HG03469 (cell line): ENCODE measurements at regions not wholly inside any gene's neighbourhood (a gene's known extent, or its start where the extent isn't known, plus 50 kb on each side); places are given as distances from the start of the nearest gene placed in this dataset.

ENCODE experiments used
- ATAC-seq: cut with Tn5 transposase; IDR thresholded peaks from one replicate; pipeline ENCODE4 v1.9.1; 2021; ENCODE audit warnings: mild to moderate bottlenecking, moderate library complexity, moderate number of reproducible peaks; ENCODE audit not compliant: unreplicated experiment

DNA sequence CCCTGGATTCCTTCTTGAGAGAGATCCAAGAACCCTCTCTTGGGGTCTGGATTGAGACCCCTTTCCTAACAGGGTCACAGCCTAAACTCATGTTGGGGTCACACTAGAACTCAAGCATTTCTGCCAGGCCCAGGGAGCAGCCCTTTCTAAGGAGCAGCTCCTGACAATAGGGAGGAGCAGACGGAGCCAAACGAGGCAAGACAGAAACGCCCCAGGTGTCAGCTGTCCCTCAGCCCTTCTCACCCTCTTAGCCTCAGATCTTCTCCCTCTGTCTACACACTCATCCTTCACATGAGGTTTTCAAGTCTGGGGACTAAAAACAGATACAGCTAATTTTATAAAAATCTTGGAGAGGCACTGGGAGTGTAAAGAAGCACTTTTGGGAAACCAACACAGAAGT lies 157.2 kb downstream of the SOCS6 start:
- ATAC-seq = no peak

GRCh38 chr18:70442933-70443332 lies 154.1 kb downstream of the SOCS6 start:
- no peak for ATAC-seq

DNA sequence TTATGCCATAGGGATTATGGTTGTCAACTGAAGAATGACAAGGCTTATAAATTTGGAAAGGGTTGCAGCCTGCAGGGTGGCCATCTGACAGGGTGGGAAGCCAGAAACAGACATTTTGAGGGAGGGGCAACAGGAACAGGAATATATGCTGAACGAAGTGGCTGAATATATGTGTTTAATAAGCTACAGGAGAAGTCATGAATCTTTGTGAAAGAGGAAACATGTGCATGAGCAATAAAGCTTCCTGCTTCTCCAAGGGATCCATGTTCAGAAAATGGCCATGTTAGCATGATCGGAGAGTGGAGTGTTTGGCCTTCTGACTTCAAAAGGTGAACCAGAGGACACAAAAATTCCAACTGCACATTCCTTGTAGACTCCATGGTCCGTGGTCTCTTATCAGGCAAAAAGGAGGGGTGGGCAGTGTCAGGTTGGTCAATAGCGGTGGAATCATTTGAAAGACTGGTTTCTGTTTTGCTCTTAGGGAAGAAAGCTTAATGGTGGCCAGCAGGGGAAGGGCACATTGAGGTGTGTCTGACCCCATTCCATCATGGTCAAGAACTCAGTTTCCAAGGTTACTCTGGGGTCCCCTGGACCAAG lies 144.1 kb downstream of the SOCS6 start:
- ATAC-seq = no peak

DNA sequence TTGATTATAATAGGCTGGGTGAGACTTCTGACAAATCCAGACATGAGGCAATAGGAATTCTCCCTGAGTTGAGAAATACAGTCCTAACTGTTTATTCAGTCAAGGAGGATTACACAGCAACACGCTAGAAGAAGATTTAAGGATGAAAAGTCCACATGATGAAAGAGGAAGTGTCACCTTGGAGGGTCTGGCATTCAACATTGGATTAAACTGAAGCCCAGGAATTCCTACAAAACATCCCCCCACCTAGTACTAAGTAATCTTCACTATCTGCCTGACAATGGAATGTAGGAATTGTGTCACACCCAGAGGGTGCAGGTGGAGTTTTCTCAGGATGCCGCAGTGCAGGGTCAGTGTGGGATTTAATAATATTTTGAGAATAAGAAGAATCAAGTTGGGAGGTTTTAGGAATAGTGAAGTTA lies 142.4 kb downstream of the SOCS6 start:
- ATAC-seq = no peak

GRCh38 chr18:70430501-70431173 lies 141.8 kb downstream of the SOCS6 start:
- ATAC-seq = no peak

DNA sequence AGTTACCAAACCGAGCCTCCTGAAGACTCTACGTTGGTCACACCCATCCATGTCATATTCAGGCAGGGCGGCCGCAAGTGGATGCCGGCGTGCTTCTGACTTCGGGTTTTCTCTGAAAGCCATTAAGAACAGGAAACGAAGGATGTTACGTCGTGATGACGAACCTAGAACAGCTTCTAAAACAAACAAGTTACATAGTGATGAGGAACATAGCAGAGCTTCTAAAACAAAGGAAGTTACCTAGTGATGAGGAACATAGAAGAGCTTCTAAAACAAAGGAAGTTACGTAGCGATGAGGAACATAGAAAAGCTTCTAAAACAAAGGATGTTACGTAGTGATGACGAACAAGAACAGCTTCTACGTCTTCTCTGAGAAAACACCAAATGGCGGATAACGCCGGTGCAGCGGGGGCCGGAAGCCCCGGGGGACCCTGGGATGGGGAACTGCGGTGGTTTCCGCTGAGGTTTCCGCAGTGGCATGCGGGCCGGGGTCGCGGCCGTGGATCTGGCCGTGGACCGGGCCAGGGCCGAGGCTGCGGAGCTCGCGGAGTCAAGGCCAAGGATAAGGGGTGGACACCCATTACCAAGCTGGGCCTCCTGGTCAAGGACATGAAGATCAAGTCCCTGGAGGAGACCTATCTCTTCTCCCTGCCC lies 141.1 kb downstream of the SOCS6 start:
- ATAC-seq = no peak

DNA sequence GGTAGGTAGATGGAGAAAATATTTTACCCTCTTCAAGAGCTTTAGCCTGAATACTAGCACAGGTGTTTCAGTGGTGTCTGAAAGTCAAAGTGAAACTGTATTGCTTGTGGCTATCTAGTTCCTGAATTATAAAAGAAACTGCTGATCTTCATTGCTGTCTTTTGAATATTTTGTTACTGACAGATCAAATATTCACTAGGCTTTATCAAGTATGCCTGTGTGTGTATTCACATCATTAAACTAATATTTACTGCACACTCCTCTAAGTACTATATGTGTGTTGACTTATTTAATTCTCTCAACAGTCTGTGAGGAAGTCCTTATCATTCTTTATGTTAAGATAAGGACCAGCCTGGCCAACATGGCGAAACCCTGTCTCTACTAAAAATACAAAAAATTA lies 139.6 kb downstream of the SOCS6 start:
- peak; percentile 100 for ATAC-seq

DNA sequence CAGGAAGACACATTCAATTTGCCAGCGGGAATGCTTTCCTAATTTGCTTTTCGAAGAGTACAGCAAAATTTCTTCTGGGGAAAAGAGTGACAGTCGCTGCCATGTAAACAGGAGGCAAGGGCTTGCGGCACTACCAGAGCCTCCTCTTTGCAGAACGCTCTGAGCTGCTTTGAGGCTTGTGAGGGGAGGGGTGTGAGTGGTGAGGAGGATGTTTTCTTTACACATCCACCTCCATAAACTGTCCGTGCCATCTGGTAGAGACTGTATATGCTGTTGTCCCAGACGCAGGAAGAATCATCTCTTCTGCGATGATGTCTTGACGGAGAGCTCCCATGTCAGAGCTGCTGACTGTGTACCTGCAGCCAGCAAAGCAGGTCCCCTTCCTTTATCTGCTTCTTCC lies 138.0 kb downstream of the SOCS6 start:
- ATAC-seq = no peak

DNA sequence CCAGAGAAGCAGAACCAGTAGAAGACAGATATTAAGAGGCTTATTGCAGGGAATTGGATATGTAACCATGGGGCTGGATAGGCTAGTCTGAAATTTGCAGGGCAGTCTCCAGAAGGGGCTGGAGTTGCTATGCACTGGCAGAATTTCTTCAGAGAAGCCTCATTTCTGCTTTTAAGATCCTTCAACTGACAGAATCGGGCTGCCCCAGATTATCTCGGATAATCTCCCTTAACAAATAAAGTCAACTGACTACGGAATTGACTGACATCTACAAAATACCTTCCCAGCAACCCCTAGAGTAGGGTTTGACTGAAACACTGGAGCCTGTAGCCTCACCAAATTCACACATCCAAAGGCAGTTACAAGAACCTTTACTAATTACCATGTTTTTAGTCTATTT lies 136.4 kb downstream of the SOCS6 start:
- no peak for ATAC-seq

DNA sequence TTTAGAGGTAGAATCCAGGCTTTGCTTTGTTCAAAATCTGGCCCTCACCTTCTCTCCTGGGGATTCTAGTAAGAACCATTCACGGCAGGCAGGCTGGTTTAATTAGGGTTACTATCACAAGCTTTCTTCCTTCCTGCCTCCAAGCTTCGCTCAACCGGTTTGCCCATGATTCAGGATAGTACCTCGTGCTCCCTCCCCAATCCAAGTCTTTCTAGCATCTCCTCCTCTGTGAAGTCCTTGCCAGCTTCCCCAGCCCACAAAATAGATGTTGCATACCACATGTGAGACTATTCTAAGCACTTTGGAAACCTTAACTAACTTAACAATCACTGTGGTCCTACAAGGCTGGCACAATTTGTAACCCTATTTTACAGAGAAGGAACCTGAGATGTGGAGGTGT lies 135.1 kb downstream of the SOCS6 start:
- no peak for ATAC-seq

GRCh38 chr18:70423120-70423519 lies 134.3 kb downstream of the SOCS6 start:
- no peak for ATAC-seq

DNA sequence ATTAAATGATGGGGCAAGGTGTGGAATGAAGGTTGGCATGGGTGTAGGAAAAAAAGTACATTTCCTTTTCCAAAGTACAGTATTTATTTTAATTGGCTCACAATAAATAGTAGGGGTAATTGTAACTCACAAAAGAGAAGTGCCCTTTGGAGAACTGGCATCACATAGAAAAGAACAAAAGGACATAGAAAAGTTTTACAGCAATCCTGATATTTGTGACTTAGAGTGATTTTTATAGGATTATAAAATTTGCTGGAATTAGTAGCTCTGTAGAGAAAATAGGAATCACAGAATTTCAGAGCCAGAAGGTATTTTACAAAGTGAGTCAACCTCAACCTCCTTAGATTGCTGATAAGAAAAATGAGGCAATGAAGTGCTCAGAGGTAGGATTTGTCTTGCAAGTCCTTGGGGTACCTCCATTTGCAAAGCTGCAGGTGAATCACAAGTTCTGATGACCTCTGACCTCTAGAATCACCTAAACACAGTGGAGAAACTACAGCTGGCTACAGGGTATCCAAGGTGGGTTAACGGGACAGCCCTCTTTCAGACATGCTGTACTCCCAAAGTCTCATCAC lies 133.6 kb downstream of the SOCS6 start:
- no peak for ATAC-seq

DNA sequence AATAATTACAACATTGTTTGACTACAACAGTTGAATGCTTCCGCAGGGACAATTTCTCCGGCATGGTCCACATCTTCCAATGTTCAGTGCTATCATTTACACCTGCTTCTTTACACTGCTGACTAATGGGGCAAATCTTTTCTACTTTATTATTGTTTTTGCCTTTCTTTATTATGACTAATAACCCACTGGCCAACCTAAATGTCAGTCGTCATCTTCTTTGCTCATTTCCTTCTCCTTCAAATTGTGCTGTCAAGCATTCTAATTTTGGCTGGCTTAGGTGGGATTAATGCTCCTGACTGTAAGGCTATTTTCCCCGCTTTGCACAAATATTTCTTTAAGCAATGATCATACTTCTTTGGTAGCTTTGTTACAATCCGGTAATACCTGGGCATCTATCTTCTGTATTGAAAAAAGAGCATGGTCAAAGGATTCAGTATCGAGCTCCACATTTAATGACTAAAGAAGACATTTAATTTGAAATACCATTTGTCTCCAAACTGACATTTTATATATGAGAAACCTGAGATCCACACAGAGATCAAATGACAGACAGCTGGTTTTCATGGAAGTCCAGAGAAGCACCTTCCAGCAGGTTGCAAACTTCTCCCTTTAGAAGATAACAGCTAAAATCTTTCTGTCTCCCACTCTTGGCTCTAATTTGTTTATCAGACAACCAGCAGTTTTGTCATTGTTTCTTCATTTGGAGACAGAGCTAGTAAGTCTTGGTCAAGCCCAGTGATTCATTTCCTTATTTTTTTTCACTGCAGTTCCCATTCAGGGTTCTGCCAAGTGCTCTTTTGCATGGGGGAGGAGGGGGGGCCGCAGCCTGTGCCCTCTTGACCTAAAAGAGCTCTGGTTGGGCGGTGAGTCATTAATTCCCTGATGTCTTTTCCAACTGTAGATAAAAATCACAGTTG lies 132.9 kb downstream of the SOCS6 start:
- no peak for ATAC-seq

DNA sequence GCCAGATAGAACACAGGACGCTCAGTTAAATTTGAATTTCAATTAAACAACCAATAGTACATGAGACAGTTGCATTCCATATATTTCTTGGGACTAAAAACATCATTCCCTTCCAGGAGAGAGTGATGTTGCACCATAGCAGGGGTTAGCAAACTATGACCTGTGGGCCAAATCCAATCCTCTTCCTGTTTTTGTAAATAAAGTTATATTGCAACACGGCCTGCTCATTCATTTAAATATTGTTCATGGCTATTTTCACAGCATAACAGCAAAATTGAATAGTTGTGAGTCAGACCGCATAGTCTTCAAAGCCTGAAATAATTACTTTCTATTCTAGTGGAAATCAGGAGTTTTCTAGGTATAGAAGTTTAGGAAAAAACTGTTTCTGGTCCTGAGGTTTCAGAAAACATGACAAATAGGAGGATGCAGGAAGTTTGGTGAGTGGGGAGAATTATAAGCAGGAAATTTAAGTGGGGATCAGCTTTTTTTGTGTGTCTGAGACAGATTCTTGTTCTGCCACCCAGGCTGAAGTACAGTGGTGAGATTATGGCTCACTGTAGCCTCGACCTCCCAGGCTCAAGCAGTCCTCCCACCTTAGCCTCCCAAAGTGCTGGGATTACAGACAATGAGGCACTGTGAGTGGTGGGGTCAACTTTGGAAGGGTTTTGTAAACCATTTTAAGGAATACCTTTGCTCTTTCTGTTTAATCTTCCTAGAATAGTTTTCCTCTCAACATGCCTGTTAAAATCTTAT lies 131.5 kb downstream of the SOCS6 start:
- ATAC-seq = no peak

GRCh38 chr18:70419526-70419925 lies 130.7 kb downstream of the SOCS6 start:
- ATAC-seq = no peak

DNA sequence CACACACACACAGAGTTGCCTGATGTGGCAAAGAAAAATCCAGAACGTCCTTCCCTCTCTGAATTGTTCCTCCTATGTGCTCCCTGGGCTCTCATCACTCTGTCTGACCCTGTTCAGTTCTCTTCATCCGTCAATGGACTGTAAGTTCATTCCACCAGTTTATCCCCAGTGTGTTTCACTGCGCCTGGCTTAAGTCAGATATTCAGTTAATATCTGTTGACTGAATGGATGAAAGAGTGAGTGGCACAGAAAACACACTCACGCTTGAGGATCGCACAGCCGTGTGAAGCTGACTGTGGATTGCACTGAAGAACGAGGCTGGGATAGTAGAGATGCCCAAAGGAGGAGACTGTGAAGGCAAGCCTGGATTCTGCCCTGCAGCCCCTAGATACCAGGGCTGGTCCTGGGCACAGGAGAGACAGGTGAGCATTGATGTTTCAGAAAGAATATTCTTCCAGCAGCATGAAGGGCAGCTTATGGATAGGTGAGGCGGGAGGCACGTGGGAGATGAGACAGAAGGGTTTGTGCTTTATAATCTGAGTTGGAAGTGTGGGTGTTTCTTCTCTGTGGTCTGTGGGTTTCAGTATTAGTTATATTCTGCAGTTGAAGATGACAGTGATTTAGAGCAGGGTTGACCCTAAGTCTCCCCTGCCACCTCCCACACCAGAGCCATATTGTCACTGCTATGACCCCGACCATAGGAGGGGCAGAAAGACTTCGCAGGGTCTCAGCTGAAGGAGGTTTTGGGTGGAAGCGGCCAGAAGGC lies 129.9 kb downstream of the SOCS6 start:
- peak; percentile 100 for ATAC-seq

DNA sequence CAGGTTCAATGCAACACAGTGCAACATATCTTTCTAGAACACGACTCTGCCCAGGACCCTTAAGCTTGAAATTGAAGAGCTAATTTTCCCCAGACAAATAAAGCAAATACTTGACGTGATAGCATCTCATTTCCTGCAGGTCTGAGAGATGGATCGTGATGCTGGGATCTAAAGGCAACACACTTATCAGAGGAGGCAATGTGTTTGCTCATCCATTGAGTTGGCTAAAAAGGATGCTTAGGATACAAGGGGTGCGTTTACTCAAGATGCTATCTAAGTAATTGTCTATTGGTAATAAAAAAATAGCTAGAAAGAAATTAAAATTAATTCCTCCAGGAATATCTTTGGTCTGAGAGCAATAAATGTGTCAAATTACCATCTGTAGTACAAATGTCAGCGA lies 129.0 kb downstream of the SOCS6 start:
- no peak for ATAC-seq

DNA sequence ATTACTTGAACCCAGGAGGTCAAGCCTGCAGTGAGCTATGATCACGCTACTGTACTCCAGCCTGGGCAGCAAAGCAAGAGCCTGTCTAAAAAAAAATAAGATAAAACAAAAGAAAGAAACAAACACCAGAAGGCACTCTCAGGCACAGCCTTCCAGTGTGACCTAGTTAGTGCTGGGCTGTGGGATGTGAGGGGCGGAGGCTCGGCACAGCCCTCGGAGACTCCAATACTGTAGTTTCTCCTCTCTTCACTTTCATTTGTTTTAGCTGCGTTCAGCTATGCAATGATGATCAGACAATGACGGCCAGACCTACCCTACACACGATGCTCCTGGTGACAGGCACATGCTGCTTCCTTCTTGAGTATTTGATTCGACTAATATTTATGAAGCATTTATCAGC lies 127.7 kb downstream of the SOCS6 start:
- no peak for ATAC-seq

DNA sequence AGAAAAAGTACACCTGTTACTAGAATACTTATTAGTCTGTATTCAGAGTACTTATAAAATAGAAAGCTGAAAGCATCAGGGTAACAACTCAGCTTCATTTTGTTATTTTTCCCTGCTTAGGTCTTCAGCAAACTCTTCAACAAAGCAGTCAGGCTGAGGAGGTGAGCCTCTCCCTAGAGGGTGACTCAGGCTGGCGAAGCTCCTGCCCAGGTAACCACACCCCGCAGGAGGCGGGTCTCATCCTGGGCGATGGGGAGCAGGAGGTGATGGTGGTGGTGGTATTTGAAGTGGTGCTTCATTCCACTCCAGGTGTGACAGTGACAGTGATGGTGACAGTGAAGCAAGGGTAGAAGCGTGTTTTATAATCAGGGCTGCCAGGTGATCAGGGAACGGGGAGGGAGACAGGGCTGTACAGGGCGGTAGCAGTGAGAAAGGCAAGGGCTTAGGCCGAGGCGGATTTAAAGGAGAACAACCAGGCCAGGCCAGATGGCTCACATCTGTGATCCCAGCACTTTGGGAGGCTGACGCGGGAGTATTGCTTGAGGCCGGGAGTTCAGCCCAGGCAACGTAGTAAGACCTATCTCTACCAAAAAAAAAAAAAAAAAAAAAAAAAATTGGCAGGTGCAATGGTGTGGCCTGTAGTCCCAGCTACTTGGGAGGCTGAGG lies 127.1 kb downstream of the SOCS6 start:
- no peak for ATAC-seq
